ENCODE measurements at regions not wholly inside any gene's neighbourhood (a gene's known extent, or its start where the extent isn't known, plus 50 kb on each side); places are given as distances from the start of the nearest gene placed in this dataset.

DNA sequence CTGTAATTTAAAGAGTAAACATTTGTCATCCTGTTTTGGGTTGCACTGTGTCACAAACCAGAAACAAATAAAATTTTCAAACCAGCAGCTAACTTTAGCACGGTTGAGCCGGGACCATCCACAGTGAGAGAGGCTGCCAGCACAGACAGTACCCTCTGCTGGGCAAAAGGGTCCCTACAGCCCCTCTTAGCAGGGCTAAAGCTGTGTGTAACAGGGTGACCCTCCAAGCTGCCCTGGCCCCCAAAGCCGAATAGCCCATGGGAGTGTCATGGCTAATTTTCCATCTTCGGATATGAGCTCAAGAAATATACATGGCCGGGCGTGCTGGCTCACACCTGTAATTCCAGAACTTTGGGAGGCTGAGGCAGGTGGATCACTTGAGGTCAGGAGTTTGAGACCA lies 157.1 kb upstream of the GRIN2B start:
- no peak overlapping the region for H3K4me3 ChIP-seq (replicated peaks; ENCODE audit: low read depth, low read length)
- no peak for DNase-seq (ENCODE audit: extremely low read depth, low read depth)
- no peak for TF ChIP-seq CTCF (IDR thresholded peaks at IDR 0.05; ENCODE audit: low read depth, low read length, missing control alignments)

GRCh38 chr12:14148489-14149270 lies 167.3 kb upstream of the GRIN2B start:
- DNase-seq (ENCODE audit: extremely low read depth, low read depth), result no peak
- H3K4me3 ChIP-seq (replicated peaks; ENCODE audit: low read depth, low read length), result no peak overlapping the region
- no peak for TF ChIP-seq CTCF (IDR thresholded peaks at IDR 0.05; ENCODE audit: low read depth, low read length, missing control alignments)

DNA sequence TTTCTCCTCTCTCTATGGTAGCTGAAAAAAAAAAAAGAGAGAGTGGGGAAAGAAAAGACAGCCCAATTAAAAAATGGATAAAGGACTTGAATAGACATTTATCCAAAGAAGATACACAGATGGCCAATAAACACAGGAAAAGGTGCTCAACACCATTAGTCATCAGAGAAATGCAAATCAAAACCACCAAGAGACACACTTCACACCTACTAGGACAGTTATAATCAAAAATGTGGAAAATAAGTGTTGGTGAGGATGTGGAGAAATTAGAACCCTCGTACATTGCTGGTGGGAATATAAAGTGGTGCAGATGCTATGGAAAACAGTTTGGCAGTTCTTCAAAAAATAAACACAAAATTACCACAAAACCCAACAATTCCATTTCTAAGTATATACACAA lies 172.4 kb upstream of the GRIN2B start:
- no peak overlapping the region for H3K4me3 ChIP-seq (replicated peaks; ENCODE audit: low read depth, low read length)
- TF ChIP-seq CTCF (IDR thresholded peaks at IDR 0.05; ENCODE audit: low read depth, low read length, missing control alignments), result no peak
- no peak for DNase-seq (ENCODE audit: extremely low read depth, low read depth)

GRCh38 chr12:14156606-14157005 lies 175.2 kb upstream of the GRIN2B start:
- no peak overlapping the region for H3K4me3 ChIP-seq (replicated peaks; ENCODE audit: low read depth, low read length)
- DNase-seq (ENCODE audit: extremely low read depth, low read depth), result no peak
- no peak for TF ChIP-seq CTCF (IDR thresholded peaks at IDR 0.05; ENCODE audit: low read depth, low read length, missing control alignments)

DNA sequence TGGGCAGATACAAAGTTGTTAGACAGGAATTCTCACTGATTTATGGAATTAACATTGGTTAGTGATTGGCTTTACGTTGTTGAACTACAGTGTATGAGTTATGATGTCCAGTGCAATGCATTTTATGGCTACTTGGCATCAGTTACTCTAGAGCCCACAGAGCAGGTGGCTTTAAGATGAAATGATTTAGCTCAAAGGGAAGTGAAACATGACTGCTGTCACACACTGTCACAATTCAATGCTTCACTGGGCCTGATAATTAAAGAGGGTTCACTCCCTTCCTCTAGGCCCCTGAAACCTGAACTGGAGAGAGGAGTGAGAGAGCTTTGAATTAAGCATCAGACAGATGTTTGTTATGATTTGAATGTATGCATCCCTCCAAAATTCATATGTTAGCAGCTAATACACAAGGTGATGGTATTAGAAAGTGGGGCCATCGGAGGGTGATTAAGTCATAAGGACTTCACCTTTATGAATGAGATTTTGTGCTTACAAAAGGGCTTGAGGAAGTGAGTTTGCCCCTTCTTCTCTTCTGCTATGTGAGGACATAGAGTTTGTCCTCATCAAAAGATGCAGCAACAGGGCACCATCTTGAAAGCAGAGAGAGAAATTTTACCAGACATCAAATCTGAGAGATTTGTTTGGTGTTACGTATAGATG lies 175.8 kb upstream of the GRIN2B start:
- H3K4me3 ChIP-seq (replicated peaks; ENCODE audit: low read depth, low read length), result no peak overlapping the region
- TF ChIP-seq CTCF (IDR thresholded peaks at IDR 0.05; ENCODE audit: low read depth, low read length, missing control alignments), result no peak
- DNase-seq (ENCODE audit: extremely low read depth, low read depth), result no peak

DNA sequence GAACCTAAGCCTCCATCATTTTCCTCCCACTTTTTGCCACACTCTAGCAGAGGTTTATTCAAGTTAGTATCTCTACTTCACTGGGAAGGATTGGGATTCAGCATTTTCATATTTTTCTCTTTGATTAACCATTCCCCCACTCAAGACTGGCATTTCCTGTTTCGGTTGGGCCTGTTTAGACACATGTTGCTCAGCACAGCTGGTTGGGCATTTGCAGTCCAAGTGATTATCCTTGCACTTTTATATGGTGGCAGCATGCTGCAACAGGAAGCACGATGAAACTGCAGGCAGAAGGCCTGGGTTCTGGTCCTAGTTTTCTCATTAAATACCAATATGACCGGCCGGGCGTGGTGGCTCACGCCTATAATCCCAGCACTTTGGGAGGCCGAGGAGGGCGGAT lies 182.9 kb upstream of the GRIN2B start:
- DNase-seq (ENCODE audit: extremely low read depth, low read depth), result no peak
- no peak for TF ChIP-seq CTCF (IDR thresholded peaks at IDR 0.05; ENCODE audit: low read depth, low read length, missing control alignments)

More for the DNA sequence above, 182.9 kb upstream of the GRIN2B start:
- H3K4me3 ChIP-seq (replicated peaks; ENCODE audit: low read depth, low read length), result no peak overlapping the region

All from HFF-Myc (cell line).